Neural progenitor cell (in vitro differentiated cells): ENCODE measurements at regions not wholly inside any gene's neighbourhood (a gene's known extent, or its start where the extent isn't known, plus 50 kb on each side); places are given as distances from the start of the nearest gene placed in this dataset.

Experiments
- DNase-seq: peaks from one replicate; pipeline ENCODE4 v3.0.0-alpha.2; 2016; ENCODE audit warnings: low spot score
- H2AFZ ChIP-seq: fragments of 200-600 bp; sonication (generic); replicated peaks from 2 replicates; pipeline ENCODE4 v1.6.1; 2016; ENCODE audit warnings: antibody characterized with exemption
- H3F3A ChIP-seq: fragments of 200-600 bp; sonication (generic); 2 replicates; pipeline ENCODE4 v1.6.1; 2016; ENCODE audit warnings: antibody characterized with exemption, low read depth
- H3K27ac ChIP-seq: fragments of 200-600 bp; sonication (generic); 2 replicates; pipeline ENCODE4 v1.5.1; 2016; ENCODE audit warnings: mild to moderate bottlenecking
- H3K27me3 ChIP-seq: fragments of 200-600 bp; sonication (generic); 2 replicates; pipeline ENCODE4 v1.6.1; 2016; ENCODE audit warnings: mild to moderate bottlenecking, moderate library complexity
- H3K36me3 ChIP-seq: fragments of 200-600 bp; sonication (generic); 2 replicates; pipeline ENCODE4 v1.5.1; 2016
- H3K4me1 ChIP-seq: fragments of 200-600 bp; sonication (generic); 2 replicates; pipeline ENCODE4 v1.6.1; 2016; ENCODE audit warnings: mixed run types
- H3K4me2 ChIP-seq: fragments of 200-600 bp; sonication (generic); 2 replicates; pipeline ENCODE4 v1.6.1; 2016
- H3K4me3 ChIP-seq: fragments of 200-600 bp; sonication (generic); 2 replicates; pipeline ENCODE4 v1.5.1; 2016
- H3K79me2 ChIP-seq: fragments of 200-600 bp; sonication (generic); 2 replicates; pipeline ENCODE4 v1.6.1; 2016; ENCODE audit warnings: low read depth
- H3K9ac ChIP-seq: fragments of 200-600 bp; sonication (generic); 2 replicates; pipeline ENCODE4 v1.6.1; 2016
- H3K9me3 ChIP-seq: fragments of 200-600 bp; sonication (generic); 2 replicates; pipeline ENCODE4 v1.5.1; 2016; ENCODE audit warnings: low read depth
- H4K20me1 ChIP-seq: fragments of 200-600 bp; sonication (generic); 2 replicates; pipeline ENCODE4 v1.6.1; 2016; ENCODE audit warnings: low read depth
- H3K27ac Mint-ChIP-seq: 3 replicates; pipeline ENCODE4 v1.8.0; 2021; ENCODE audit warnings: mixed read lengths
- H3K27me3 Mint-ChIP-seq: 2 replicates; pipeline ENCODE4 v1.8.0; 2022; ENCODE audit warnings: low read depth, mild to moderate bottlenecking, inconsistent platforms, moderate library complexity, mixed read lengths; ENCODE audit not compliant: insufficient read depth
- H3K36me3 Mint-ChIP-seq: 3 replicates; pipeline ENCODE4 v1.8.0; 2021; ENCODE audit warnings: mixed read lengths
- H3K4me1 Mint-ChIP-seq: 3 replicates; pipeline ENCODE4 v1.8.0; 2021; ENCODE audit warnings: mixed read lengths
- H3K4me3 Mint-ChIP-seq: 3 replicates; pipeline ENCODE4 v1.8.0; 2021; ENCODE audit warnings: mild to moderate bottlenecking, moderate library complexity, mixed read lengths
- H3K9me3 Mint-ChIP-seq: 3 replicates; pipeline ENCODE4 v1.8.0; 2020; ENCODE audit warnings: mixed read lengths
- CTCF ChIP-seq: fragments of 200-600 bp; sonication (generic); IDR thresholded peaks from 2 replicates; pipeline ENCODE4 v1.5.1; 2017; ENCODE audit warnings: antibody characterized with exemption, mild to moderate bottlenecking
- EZH2 ChIP-seq: fragments of 200-600 bp; sonication (generic); IDR thresholded peaks from 2 replicates; pipeline ENCODE4 v1.6.1; 2017; ENCODE audit warnings: antibody characterized with exemption, mild to moderate bottlenecking, moderate library complexity
- EZH2phosphoT487 ChIP-seq: fragments of 200-600 bp; sonication (generic); IDR thresholded peaks from 2 replicates; pipeline ENCODE4 v1.6.1; 2017; ENCODE audit warnings: antibody characterized with exemption

- H3K36me3 Mint-ChIP-seq = peaks cover 2% of the 10 kb centered on the region
- Histone ChIP-seq H3K27me3 (no peaks in the 10 kb centered on the region), H3K4me1 (no peaks in the 10 kb centered on the region), H3K9ac (no peak overlapping the region), H3K4me3 (no peak overlapping the region), H3K4me2 (no peak overlapping the region), H3F3A (no peaks in the 10 kb centered on the region), H3K36me3 (no peaks in the 10 kb centered on the region), H3K9me3 (no peaks in the 10 kb centered on the region), H3K79me2 (no peaks in the 10 kb centered on the region), H4K20me1 (no peaks in the 10 kb centered on the region), H2AFZ (no peak overlapping the region), H3K27ac (no peak overlapping the region)
- H3K27me3 Mint-ChIP-seq = peaks cover 2% of the 10 kb centered on the region
- no peak overlapping the region for H3K4me3 Mint-ChIP-seq
- no peak overlapping the region for H3K27ac Mint-ChIP-seq
- no peak for DNase-seq
- no peak for TF ChIP-seq EZH2phosphoT487
- no peak for TF ChIP-seq CTCF
- no peak for TF ChIP-seq EZH2
- no peaks in the 10 kb centered on the region for H3K4me1 Mint-ChIP-seq
- peaks cover 22% of the 10 kb centered on the region for H3K9me3 Mint-ChIP-seq
Observed at GRCh38 chr6:67458265-67458664, 1176.8 kb upstream of the ADGRB3 start.

- no peaks in the 10 kb centered on the region for H3K9me3 Mint-ChIP-seq
- no peaks in the 10 kb centered on the region for H3K9me3 ChIP-seq
- no peaks in the 10 kb centered on the region for H3K4me1 Mint-ChIP-seq
- H3K27me3 ChIP-seq = no peaks in the 10 kb centered on the region
- no peak overlapping the region for H3K4me3 Mint-ChIP-seq
- H3K27me3 Mint-ChIP-seq = no peaks in the 10 kb centered on the region
- H3K4me3 ChIP-seq = no peak overlapping the region
- H4K20me1 ChIP-seq = no peaks in the 10 kb centered on the region
- no peak overlapping the region for H3K27ac Mint-ChIP-seq
- DNase-seq = no peak
- no peaks in the 10 kb centered on the region for H3K36me3 ChIP-seq
- H3K79me2 ChIP-seq = no peaks in the 10 kb centered on the region
- H3K27ac ChIP-seq = no peak overlapping the region
- no peaks in the 10 kb centered on the region for H3K36me3 Mint-ChIP-seq
- no peak overlapping the region for H2AFZ ChIP-seq
- no peak overlapping the region for H3K4me2 ChIP-seq
- H3K9ac ChIP-seq = no peak overlapping the region
- H3F3A ChIP-seq = no peaks in the 10 kb centered on the region
- no peaks in the 10 kb centered on the region for H3K4me1 ChIP-seq
- no peak for TF ChIP-seq CTCF
Observed at GRCh38 chr6:67451874-67452273, 1183.2 kb upstream of the ADGRB3 start.

DNA sequence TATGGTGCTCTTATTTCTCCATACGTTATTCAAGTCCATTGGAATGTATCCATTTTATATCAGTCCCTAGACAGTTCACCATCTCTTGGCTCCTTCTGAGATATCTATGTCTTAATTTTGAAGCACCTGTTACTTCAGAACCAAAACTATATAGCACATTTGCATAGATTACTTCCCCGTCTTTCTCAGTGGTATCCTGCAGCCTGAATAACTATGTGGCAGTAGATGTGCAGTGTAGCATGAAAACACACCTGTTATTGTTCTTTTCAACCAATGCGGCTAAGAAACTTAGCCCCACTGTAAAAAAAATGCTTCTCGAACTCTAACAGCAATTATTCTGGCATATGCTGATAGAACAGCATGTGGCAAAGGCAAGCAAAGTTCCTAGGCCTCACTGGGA lies 1184.4 kb upstream of the ADGRB3 start:
- TF ChIP-seq EZH2phosphoT487 (no peak), CTCF (no peak)
- no peak overlapping the region for H3K4me3 ChIP-seq
- no peaks in the 10 kb centered on the region for H4K20me1 ChIP-seq
- no peak overlapping the region for H3K4me2 ChIP-seq
- Mint-ChIP-seq H3K4me3 (no peak overlapping the region), H3K4me1 (no peaks in the 10 kb centered on the region), H3K27me3 (no peaks in the 10 kb centered on the region), H3K27ac (no peak overlapping the region), H3K36me3 (no peaks in the 10 kb centered on the region), H3K9me3 (no peaks in the 10 kb centered on the region)
- H3K79me2 ChIP-seq = no peaks in the 10 kb centered on the region
- no peak overlapping the region for H2AFZ ChIP-seq
- H3K9me3 ChIP-seq = no peaks in the 10 kb centered on the region
- no peaks in the 10 kb centered on the region for H3K27me3 ChIP-seq
- no peak overlapping the region for H3K27ac ChIP-seq
- H3K36me3 ChIP-seq = no peaks in the 10 kb centered on the region
- no peak overlapping the region for H3K9ac ChIP-seq
- H3K4me1 ChIP-seq = no peaks in the 10 kb centered on the region
- H3F3A ChIP-seq = no peaks in the 10 kb centered on the region
- DNase-seq = no peak

GRCh38 chr6:67449602-67450001 lies 1185.5 kb upstream of the ADGRB3 start:
- Mint-ChIP-seq H3K27me3 (no peaks in the 10 kb centered on the region), H3K4me3 (no peak overlapping the region), H3K27ac (no peak overlapping the region), H3K36me3 (no peaks in the 10 kb centered on the region), H3K9me3 (no peaks in the 10 kb centered on the region), H3K4me1 (no peaks in the 10 kb centered on the region)
- H3F3A ChIP-seq = no peaks in the 10 kb centered on the region
- TF ChIP-seq EZH2phosphoT487 (no peak), EZH2 (no peak), CTCF (no peak)
- H3K9ac ChIP-seq = no peak overlapping the region
- no peaks in the 10 kb centered on the region for H3K79me2 ChIP-seq
- DNase-seq = no peak
- no peaks in the 10 kb centered on the region for H3K9me3 ChIP-seq
- no peaks in the 10 kb centered on the region for H4K20me1 ChIP-seq
- no peaks in the 10 kb centered on the region for H3K36me3 ChIP-seq
- no peak overlapping the region for H2AFZ ChIP-seq
- H3K27me3 ChIP-seq = no peaks in the 10 kb centered on the region
- no peaks in the 10 kb centered on the region for H3K4me1 ChIP-seq
- no peak overlapping the region for H3K4me2 ChIP-seq
- no peak overlapping the region for H3K27ac ChIP-seq
- no peak overlapping the region for H3K4me3 ChIP-seq
